ENCODE measurements at regions not wholly inside any gene's neighbourhood (a gene's known extent, or its start where the extent isn't known, plus 50 kb on each side); places are given as distances from the start of the nearest gene placed in this dataset.

- TF ChIP-seq CTCF (conservative IDR thresholded peaks at IDR 0.05 in 1 of 2, IDR thresholded peaks at IDR 0.05 in 1 of 2; ENCODE audit: low read depth in 1 of 2, low read length in 2 of 2) (no peak), EZH2 (IDR thresholded peaks at IDR 0.05; ENCODE audit: low read length, missing control alignments) (no peak)
Measured at GRCh38 chr13:106107061-106107460, 428.4 kb downstream of the EFNB2 start.
